HFF-Myc (cell line): ENCODE measurements at regions not wholly inside any gene's neighbourhood (a gene's known extent, or its start where the extent isn't known, plus 50 kb on each side); places are given as distances from the start of the nearest gene placed in this dataset.

Experiments
- DNase-seq: peaks from one replicate; pipeline ENCODE4 v3.0.0-alpha.2; 2011; ENCODE audit warnings: low read depth; ENCODE audit errors: extremely low read depth
- H3K4me3 ChIP-seq: replicated peaks from 2 replicates; pipeline ENCODE4 v1.5.1; 2011; ENCODE audit warnings: low read depth, mild to moderate bottlenecking, control low read depth, low read length
- TF ChIP-seq, protein P1 (sequence below): IDR thresholded peaks from 2 replicates; pipeline ENCODE4 v1.5.1; 2012; ENCODE audit warnings: mild to moderate bottlenecking, low read depth, low read length, control low read depth; ENCODE audit errors: missing control alignments

DNA sequence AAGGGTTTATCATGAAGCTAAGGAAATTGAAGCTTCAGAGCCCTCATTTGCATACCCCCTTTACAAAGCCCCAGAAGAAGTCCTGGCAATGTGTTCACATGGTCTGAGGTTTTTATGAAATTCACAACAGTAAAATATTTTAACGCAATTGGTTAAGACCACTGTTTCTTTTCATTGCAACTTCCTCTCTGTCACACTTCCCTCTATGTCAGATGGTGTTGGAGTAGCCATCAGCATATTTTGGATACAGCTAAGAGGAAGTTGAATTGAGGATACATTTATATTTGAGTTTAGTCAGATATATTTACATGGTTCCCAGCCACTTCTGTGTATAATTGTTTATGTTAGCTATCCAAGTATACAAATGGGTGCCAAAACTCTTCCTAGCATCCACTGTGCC lies 170.0 kb downstream of the TXNL1 start:
- no peak for DNase-seq
- TF ChIP-seq, protein P1, sequence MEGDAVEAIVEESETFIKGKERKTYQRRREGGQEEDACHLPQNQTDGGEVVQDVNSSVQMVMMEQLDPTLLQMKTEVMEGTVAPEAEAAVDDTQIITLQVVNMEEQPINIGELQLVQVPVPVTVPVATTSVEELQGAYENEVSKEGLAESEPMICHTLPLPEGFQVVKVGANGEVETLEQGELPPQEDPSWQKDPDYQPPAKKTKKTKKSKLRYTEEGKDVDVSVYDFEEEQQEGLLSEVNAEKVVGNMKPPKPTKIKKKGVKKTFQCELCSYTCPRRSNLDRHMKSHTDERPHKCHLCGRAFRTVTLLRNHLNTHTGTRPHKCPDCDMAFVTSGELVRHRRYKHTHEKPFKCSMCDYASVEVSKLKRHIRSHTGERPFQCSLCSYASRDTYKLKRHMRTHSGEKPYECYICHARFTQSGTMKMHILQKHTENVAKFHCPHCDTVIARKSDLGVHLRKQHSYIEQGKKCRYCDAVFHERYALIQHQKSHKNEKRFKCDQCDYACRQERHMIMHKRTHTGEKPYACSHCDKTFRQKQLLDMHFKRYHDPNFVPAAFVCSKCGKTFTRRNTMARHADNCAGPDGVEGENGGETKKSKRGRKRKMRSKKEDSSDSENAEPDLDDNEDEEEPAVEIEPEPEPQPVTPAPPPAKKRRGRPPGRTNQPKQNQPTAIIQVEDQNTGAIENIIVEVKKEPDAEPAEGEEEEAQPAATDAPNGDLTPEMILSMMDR = no peak
- no peak overlapping the region for H3K4me3 ChIP-seq

DNA sequence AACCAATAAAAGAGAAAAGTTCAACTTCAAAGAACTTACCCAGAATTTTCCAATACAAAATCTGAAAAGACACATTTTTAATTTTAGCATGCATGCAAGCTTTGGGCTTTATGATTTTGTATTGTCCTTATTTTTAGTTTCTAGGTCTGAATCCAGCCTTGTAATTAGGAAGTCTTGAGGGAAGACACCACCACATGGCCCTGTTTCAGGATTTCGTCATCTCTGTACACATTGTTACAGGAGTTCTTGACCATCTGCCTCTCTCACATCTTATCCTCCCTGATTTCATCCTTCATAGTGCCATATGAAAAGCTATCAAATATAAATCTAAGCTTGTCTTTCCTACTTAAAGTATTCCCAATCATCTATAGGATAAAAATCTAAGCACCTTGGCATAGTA lies 176.1 kb downstream of the TXNL1 start:
- H3K4me3 ChIP-seq = no peak overlapping the region
- TF ChIP-seq, protein P1 = no peak
- DNase-seq = no peak

DNA sequence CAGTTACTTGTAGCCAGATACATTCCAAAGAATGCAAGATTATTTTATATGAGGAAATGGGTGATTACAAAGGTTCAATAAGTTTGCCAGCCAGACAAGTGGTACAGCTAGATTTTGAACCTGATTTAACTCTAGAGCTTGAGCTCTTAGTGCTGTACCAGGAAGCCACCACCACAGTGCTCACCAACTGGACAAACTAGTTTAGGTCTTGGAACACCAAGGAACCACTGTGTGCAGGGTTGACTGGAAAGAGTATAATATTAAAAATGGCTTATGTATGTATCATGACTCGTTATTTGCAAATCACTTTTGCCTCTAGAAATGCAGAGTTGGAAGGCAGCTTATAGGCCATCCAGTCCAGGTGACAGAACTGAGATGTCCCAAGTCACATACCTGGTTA lies 177.2 kb downstream of the TXNL1 start:
- TF ChIP-seq, protein P1 = no peak
- DNase-seq = no peak
- no peak overlapping the region for H3K4me3 ChIP-seq

DNA sequence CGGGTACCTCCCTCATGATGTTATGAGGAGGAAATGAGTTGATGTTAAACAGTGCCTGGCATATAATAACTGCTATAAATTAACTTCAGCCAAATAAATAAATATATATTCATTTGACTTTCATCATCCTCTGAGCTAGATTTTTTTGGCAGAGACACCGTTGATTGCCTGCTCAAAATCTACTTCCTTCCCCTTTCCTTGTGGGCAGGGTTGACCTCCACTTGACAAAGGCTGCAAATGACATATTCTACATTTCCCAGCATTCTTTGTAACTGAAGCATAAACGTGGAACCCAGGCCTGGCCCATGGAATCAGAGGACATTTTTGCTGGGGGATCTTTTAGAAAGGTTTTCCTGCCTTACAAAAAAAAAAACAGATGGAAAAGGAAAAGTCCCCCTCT lies 177.8 kb downstream of the TXNL1 start:
- no peak for DNase-seq
- no peak overlapping the region for H3K4me3 ChIP-seq
- TF ChIP-seq, protein P1 = no peak

DNA sequence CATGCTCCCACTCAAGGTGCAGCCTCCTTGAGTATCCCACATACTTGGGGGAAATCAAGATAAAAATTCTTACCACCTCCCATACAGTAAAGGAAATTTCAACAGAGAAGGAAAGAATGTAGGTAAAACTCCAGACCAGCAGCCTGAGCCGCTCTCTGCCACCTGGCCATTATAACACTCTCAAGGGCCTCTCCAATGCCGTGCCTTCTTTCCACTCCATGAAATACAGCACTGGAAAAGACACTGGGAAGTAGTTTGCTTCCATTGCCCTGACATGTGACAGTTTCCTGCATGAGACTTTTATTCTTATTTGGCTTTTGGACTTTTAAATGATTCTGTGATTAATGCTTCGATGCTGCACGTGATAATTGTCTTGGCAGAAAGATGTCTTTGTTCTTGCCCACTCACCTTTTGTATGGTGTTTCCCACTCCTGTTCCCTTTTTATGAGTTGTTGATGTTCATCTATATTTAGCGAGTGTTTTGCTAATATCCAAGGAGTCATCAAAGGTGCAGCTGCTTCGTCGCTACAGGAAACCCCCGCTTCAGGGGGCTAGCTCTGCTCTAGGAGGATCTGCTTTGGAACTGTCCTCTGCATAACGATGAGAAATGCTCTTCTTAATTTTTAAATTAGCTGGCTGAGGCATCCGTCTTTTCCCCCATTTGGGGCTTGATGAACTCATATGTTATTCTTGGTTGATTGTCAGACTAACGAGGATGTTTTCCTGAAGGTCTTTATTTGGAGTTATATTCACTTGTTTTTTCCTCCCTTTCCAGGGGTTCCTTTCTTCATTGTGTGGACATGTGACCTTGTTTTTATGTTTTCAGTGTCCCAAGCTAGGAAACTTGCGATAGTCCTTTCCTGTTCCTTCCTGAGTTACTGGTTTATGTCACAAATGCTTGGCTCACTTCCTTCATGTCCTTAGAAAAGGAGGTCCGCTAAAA lies 179.4 kb downstream of the TXNL1 start:
- TF ChIP-seq, protein P1 = no peak
- H3K4me3 ChIP-seq = no peak overlapping the region
- DNase-seq = no peak

DNA sequence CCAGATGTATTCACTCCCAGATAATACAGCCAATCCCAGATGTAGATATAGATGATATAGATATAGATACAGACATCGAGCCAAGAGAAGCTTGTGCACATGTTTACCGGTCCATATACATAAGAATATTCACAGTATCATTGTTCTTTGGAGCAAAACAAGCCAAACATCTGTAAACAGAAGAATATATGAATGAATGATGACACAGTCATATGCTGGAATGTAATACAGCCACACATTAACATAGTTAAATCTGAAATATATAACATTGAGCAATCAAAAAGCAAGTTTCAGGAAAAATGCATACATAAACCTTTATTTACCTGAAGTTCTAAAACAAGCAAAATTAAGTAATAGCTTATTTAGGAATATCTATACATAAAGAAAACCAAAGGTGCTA lies 182.5 kb downstream of the TXNL1 start:
- TF ChIP-seq, protein P1 = no peak
- no peak for DNase-seq

More for the DNA sequence above, 182.5 kb downstream of the TXNL1 start:
- H3K4me3 ChIP-seq = no peak overlapping the region
